Panc1 (cell line): ENCODE measurements at regions not wholly inside any gene's neighbourhood (a gene's known extent, or its start where the extent isn't known, plus 50 kb on each side); places are given as distances from the start of the nearest gene placed in this dataset.

Experiments
- ATAC-seq: fragments of 200-7000 bp; cut with Tn5 transposase; 2 replicates; pipeline ENCODE4 v1.9.1; 2020; ENCODE audit warnings: mild to moderate bottlenecking, moderate library complexity
- BruUV-seq: library from RNA; stranded (reverse); fragments of 400-500 nt; replicated peaks from 2 replicates; lab custom pipeline; 2021; lab: Mats Ljungman, UMichigan
- CTCF ChIA-PET: fragments of 300-600 bp; sonication (Branson Sonifier 250); formaldehyde crosslinking; loops from one replicate; lab custom pipeline; 2022; ENCODE audit warnings: antibody characterized with exemption; lab: Charles Lee
- POLR2A ChIA-PET: fragments of 300-600 bp; sonication (Branson Sonifier 250); formaldehyde crosslinking; loops from one replicate; lab custom pipeline; 2022; ENCODE audit warnings: antibody characterized with exemption; lab: Charles Lee
- DNase-seq: peaks from one replicate; pipeline ENCODE4 v3.0.0-alpha.2; 2010; ENCODE audit warnings: low read depth, low spot score
- H3K27ac ChIP-seq: 2 replicates; pipeline ENCODE4 v1.5.1; 2011; ENCODE audit warnings: mild to moderate bottlenecking, low read length, inconsistent platforms
- H3K27me3 ChIP-seq: fragments of 200-500 bp; sonication (Bioruptor generic); 2 replicates; pipeline ENCODE4 v1.6.0; 2014; ENCODE audit warnings: low read length, inconsistent platforms; ENCODE audit not compliant: control insufficient read depth, insufficient read depth
- H3K36me3 ChIP-seq: fragments of 200-500 bp; sonication (Bioruptor generic); 2 replicates; pipeline ENCODE4 v1.5.1; 2014; ENCODE audit warnings: inconsistent platforms, mild to moderate bottlenecking, low read length, moderate library complexity; ENCODE audit not compliant: control insufficient read depth, insufficient read depth
- H3K4me1 ChIP-seq: 2 replicates; pipeline ENCODE4 v1.5.1; 2011; ENCODE audit warnings: inconsistent platforms, mild to moderate bottlenecking, low read length, moderate library complexity; ENCODE audit not compliant: control insufficient read depth, insufficient read depth
- H3K4me3 ChIP-seq, 2 experiments: 2 replicates each; pipeline ENCODE4 v1.5.1; 2011 to 2012; ENCODE audit warnings: low read depth in 2 of 2, low read length in 2 of 2, mild to moderate bottlenecking in 2 of 2, inconsistent platforms in 1 of 2, moderate library complexity in 1 of 2
- H3K9me3 ChIP-seq: fragments of 200-500 bp; sonication (Bioruptor generic); 2 replicates; pipeline ENCODE4 v1.5.1; 2014; ENCODE audit warnings: low read depth, mild to moderate bottlenecking, inconsistent platforms, low read length, moderate library complexity; ENCODE audit not compliant: control insufficient read depth, insufficient read depth
- POLR2AphosphoS5 ChIP-seq: IDR thresholded peaks from 2 replicates; pipeline ENCODE4 v1.6.1; 2012; ENCODE audit warnings: mild to moderate bottlenecking, low read depth, low read length, moderate library complexity
- SIN3A ChIP-seq: IDR thresholded peaks from 2 replicates; pipeline ENCODE4 v1.6.1; 2012; ENCODE audit warnings: low read depth, mild to moderate bottlenecking, low read length, moderate library complexity, borderline replicate concordance; ENCODE audit not compliant: insufficient read depth
- TCF7L2 ChIP-seq: IDR thresholded peaks from 2 replicates; pipeline ENCODE4 v1.6.1; 2011; ENCODE audit warnings: mild to moderate bottlenecking, low read depth, low read length, inconsistent platforms
- in situ Hi-C: cut with HindIII; loops from 2 replicates; pipeline ENCODE4 v1.10.0; 2016; ENCODE audit warnings: low sequenced_read_pairs, low pct_unique_long_range_greater_than_20kb
- intact Hi-C: fragments of 100-400 bp; cut with micrococcal nuclease; formaldehyde crosslinking; loops from one replicate; pipeline ENCODE4 v1.10.0; 2022; ENCODE audit not compliant: unreplicated experiment
- TF ChIP-seq, protein P1 (sequence below), 2 experiments: IDR thresholded peaks; 2 replicates each; pipeline ENCODE4 v1.6.1; 2011 to 2012; ENCODE audit warnings: low read depth in 2 of 2, control low read depth in 1 of 2, low read length in 1 of 2, mild to moderate bottlenecking in 1 of 2, moderate library complexity in 1 of 2; ENCODE audit not compliant: insufficient read depth in 1 of 2
- TF ChIP-seq, protein P2 (sequence below): fragments of 450-650 bp; IDR thresholded peaks from 2 replicates; pipeline ENCODE4 v1.5.1; 2017; ENCODE audit warnings: mild to moderate bottlenecking

DNA sequence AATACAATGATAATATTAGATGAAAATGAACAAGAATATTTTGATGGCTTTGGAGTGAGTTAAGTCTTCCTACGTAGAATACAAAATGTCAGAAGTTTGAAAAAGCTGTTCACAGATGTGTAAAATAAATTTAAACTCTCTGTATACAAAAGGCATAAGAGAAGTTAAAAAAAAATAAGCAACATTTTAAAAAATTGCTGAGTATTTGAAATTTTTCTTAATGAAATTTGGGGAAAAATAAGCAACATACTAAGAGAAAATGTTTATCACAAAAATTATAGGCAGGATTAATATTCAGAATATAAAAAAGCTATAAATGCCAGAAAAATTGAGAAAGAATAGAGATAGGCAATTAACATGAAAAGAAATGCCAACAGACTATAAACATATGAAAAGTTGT is 470.7 kb upstream of the TRPC7 start:
- intact Hi-C loops = no loop called here
- Histone ChIP-seq H3K27ac (no peak overlapping the region), H3K4me3 (no peak overlapping the region), H3K27me3 (no peaks in the 10 kb centered on the region), H3K9me3 (no peaks in the 10 kb centered on the region), H3K4me1 (no peaks in the 10 kb centered on the region), H3K36me3 (no peaks in the 10 kb centered on the region)
- DNase-seq = no peak
- ATAC-seq = no peak
- ChIA-PET CTCF (no interaction called here), POLR2A (no interaction called here)
- no TSS peak for BruUV-seq
- TF ChIP-seq, protein P1, sequence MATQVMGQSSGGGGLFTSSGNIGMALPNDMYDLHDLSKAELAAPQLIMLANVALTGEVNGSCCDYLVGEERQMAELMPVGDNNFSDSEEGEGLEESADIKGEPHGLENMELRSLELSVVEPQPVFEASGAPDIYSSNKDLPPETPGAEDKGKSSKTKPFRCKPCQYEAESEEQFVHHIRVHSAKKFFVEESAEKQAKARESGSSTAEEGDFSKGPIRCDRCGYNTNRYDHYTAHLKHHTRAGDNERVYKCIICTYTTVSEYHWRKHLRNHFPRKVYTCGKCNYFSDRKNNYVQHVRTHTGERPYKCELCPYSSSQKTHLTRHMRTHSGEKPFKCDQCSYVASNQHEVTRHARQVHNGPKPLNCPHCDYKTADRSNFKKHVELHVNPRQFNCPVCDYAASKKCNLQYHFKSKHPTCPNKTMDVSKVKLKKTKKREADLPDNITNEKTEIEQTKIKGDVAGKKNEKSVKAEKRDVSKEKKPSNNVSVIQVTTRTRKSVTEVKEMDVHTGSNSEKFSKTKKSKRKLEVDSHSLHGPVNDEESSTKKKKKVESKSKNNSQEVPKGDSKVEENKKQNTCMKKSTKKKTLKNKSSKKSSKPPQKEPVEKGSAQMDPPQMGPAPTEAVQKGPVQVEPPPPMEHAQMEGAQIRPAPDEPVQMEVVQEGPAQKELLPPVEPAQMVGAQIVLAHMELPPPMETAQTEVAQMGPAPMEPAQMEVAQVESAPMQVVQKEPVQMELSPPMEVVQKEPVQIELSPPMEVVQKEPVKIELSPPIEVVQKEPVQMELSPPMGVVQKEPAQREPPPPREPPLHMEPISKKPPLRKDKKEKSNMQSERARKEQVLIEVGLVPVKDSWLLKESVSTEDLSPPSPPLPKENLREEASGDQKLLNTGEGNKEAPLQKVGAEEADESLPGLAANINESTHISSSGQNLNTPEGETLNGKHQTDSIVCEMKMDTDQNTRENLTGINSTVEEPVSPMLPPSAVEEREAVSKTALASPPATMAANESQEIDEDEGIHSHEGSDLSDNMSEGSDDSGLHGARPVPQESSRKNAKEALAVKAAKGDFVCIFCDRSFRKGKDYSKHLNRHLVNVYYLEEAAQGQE (IDR thresholded peaks at IDR 0.05; ENCODE audit: insufficient read depth in 1 of 2, low read depth in 2 of 2, low read length in 1 of 2) = no peak
- TF ChIP-seq, protein P2, sequence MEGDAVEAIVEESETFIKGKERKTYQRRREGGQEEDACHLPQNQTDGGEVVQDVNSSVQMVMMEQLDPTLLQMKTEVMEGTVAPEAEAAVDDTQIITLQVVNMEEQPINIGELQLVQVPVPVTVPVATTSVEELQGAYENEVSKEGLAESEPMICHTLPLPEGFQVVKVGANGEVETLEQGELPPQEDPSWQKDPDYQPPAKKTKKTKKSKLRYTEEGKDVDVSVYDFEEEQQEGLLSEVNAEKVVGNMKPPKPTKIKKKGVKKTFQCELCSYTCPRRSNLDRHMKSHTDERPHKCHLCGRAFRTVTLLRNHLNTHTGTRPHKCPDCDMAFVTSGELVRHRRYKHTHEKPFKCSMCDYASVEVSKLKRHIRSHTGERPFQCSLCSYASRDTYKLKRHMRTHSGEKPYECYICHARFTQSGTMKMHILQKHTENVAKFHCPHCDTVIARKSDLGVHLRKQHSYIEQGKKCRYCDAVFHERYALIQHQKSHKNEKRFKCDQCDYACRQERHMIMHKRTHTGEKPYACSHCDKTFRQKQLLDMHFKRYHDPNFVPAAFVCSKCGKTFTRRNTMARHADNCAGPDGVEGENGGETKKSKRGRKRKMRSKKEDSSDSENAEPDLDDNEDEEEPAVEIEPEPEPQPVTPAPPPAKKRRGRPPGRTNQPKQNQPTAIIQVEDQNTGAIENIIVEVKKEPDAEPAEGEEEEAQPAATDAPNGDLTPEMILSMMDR = no peak
- TF ChIP-seq SIN3A (no peak), TCF7L2 (no peak), POLR2AphosphoS5 (no peak)
- in situ Hi-C loops = no loop called here

DNA sequence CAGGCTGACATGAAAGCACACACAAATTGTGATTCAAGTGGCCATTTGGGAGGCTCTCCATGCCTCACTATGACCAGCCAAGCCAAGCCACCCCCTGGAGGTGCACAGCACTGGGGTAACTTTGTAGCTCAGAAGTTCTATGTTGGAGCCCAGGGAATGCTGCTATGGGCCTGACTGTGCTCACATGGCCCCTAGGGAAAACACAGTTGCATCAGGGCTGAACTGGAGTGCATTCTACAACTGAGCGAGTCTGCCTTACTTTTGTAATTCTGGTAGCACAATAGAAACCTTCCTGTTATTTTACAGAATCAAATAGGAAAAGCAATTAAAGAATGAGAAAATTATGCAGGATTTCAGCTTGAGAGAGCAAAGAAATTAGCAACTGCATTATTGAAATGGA is 455.5 kb upstream of the TRPC7 start:
- Histone ChIP-seq H3K4me3 (no peak overlapping the region), H3K27me3 (no peaks in the 10 kb centered on the region), H3K9me3 (no peaks in the 10 kb centered on the region), H3K27ac (no peak overlapping the region), H3K4me1 (no peaks in the 10 kb centered on the region), H3K36me3 (no peaks in the 10 kb centered on the region)
- intact Hi-C loops = no loop called here
- TF ChIP-seq POLR2AphosphoS5 (no peak), TCF7L2 (no peak), SIN3A (no peak)
- TF ChIP-seq, protein P2 = no peak
- TF ChIP-seq, protein P1 (IDR thresholded peaks at IDR 0.05; ENCODE audit: insufficient read depth in 1 of 2, low read depth in 2 of 2, low read length in 1 of 2) = no peak
- ChIA-PET CTCF (no interaction called here), POLR2A (no interaction called here)
- DNase-seq (no peak), ATAC-seq (no peak)
- in situ Hi-C loops = no loop called here
- no TSS peak for BruUV-seq
